ENCODE measurements at regions not wholly inside any gene's neighbourhood (a gene's known extent, or its start where the extent isn't known, plus 50 kb on each side); places are given as distances from the start of the nearest gene placed in this dataset.

DNA sequence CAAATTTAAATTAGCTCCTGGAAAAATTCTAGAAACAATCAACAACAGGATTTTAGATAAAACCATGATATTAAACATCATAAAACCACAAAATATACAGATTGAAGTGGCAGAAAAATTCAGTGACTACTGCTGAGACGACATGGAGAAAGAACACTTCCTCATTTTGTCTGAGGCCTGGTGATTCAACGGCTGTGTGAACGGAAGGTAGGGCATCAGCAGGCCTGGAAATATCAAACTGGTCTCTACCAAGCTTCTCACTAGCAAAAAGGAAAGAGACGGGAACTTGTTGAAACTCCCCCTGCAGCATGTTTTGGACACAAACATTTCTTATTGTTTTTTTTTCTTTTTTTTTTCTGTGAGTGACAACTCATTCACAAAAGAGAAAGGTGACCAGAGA lies 58.0 kb upstream of the AHI1 start:
- TF ChIP-seq ZNF837 (tag by site-specific recombination; IDR thresholded peaks at IDR 0.05), result no peak
- TF ChIP-seq, protein P1, sequence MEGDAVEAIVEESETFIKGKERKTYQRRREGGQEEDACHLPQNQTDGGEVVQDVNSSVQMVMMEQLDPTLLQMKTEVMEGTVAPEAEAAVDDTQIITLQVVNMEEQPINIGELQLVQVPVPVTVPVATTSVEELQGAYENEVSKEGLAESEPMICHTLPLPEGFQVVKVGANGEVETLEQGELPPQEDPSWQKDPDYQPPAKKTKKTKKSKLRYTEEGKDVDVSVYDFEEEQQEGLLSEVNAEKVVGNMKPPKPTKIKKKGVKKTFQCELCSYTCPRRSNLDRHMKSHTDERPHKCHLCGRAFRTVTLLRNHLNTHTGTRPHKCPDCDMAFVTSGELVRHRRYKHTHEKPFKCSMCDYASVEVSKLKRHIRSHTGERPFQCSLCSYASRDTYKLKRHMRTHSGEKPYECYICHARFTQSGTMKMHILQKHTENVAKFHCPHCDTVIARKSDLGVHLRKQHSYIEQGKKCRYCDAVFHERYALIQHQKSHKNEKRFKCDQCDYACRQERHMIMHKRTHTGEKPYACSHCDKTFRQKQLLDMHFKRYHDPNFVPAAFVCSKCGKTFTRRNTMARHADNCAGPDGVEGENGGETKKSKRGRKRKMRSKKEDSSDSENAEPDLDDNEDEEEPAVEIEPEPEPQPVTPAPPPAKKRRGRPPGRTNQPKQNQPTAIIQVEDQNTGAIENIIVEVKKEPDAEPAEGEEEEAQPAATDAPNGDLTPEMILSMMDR (tag by site-specific recombination; IDR thresholded peaks at IDR 0.05), result no peak

Measured in HEK293 (cell line).